Stimulated activated memory B cell treated with anti-CD40 and anti-IgM and Interleukin-4, amounts not matched to agents 10 μg/mL and 1 μg/mL and 100 μg/mL, for 72 hours (primary cell): ENCODE measurements at regions not wholly inside any gene's neighbourhood (a gene's known extent, or its start where the extent isn't known, plus 50 kb on each side); places are given as distances from the start of the nearest gene placed in this dataset.
"Not testable (repeated sequence)": the region's sequence is repeated elsewhere in the genome, so short reads cannot be mapped to it uniquely, and the experiment has no call there.

Experiments used
- ATAC-seq: fragments of 150-1000 bp; cut with Tn5 transposase; 2 replicates; pipeline ENCODE4 v1.10.0; 2021
- H3K27ac Mint-ChIP-seq: one replicate; pipeline ENCODE4 v1.8.0; 2022; ENCODE audit warnings: mild to moderate bottlenecking, mixed read lengths
- H3K27me3 Mint-ChIP-seq: one replicate; pipeline ENCODE4 v1.8.0; 2022; ENCODE audit warnings: mixed read lengths
- H3K36me3 Mint-ChIP-seq: one replicate; pipeline ENCODE4 v1.8.0; 2022; ENCODE audit warnings: mixed read lengths
- H3K4me1 Mint-ChIP-seq: one replicate; pipeline ENCODE4 v1.8.0; 2022; ENCODE audit warnings: mixed read lengths
- H3K4me3 Mint-ChIP-seq: one replicate; pipeline ENCODE4 v1.8.0; 2022; ENCODE audit warnings: mild to moderate bottlenecking, moderate library complexity, mixed read lengths
- H3K9me3 Mint-ChIP-seq: one replicate; pipeline ENCODE4 v1.8.0; 2022; ENCODE audit warnings: mixed read lengths

GRCh38 chr6:170007468-170008293, 256.3 kb downstream of the ERMARD start:
- ATAC-seq = no peak
- Mint-ChIP-seq H3K27me3 (peaks cover 33% of the 10 kb centered on the region), H3K4me1 (no peaks in the 10 kb centered on the region), H3K4me3 (no peak overlapping the region), H3K27ac (no peak overlapping the region), H3K36me3 (peaks cover 7% of the 10 kb centered on the region), H3K9me3 (peaks cover 13% of the 10 kb centered on the region)

DNA sequence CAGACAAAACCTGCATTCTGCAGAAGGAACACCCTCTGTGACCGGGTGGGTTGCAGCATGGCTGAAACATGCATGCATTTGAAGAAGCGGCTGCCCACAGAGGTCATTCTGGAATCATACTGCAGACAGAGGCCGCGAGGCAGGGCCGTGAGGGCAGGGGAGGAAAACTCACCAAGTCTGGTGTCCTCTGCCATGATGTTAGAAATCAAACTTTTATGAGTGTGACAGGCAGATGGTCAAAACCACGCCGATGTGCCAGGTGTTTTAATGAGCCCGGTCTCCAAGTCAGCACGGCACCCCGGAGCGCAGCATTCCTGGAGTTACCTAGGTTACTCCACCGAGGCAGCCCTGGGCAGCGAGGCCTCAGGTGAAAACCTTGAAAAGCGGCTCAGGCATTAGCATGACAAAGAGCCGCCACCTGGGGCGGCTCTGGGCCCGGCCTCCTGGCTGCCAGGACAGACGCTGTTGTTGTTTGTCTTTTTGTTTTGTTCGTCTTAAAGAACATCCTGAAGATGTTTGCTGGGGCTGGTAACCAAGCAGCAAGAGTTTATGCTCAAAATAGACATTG, 255.6 kb downstream of the ERMARD start:
- Mint-ChIP-seq H3K27ac (no peak overlapping the region), H3K36me3 (peaks cover 12% of the 10 kb centered on the region), H3K27me3 (peaks cover 30% of the 10 kb centered on the region), H3K4me1 (no peaks in the 10 kb centered on the region), H3K4me3 (no peak overlapping the region), H3K9me3 (peaks cover 18% of the 10 kb centered on the region)
- ATAC-seq = no peak

- Mint-ChIP-seq H3K9me3 (peaks cover 18% of the 10 kb centered on the region), H3K27ac (no peak overlapping the region), H3K4me3 (no peak overlapping the region), H3K4me1 (no peaks in the 10 kb centered on the region), H3K27me3 (peaks cover 23% of the 10 kb centered on the region), H3K36me3 (peaks cover 12% of the 10 kb centered on the region)
- ATAC-seq = no peak
Measured at GRCh38 chr6:170006071-170006899, 254.9 kb downstream of the ERMARD start.

DNA sequence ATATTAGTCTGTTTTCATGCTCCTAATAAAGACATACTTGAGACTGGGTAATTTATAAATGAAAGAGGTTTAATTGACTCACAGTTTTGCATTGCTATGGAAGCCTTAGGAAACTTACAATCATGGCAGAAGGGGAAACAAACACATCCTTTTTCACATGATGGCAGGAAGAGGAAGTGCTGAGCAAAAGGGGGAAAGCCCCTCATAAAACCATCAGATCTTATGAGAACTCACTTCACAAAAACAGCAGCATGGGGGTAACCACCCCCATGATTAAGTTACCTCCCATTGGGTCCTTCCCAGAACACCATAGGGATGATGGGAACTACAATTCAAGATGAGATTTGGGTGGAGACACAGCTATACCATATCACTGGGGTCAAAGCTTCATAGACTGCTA, 254.2 kb downstream of the ERMARD start:
- Mint-ChIP-seq H3K27ac (no peak overlapping the region), H3K4me1 (no peaks in the 10 kb centered on the region), H3K4me3 (no peak overlapping the region), H3K36me3 (peaks cover 12% of the 10 kb centered on the region), H3K9me3 (peaks cover 18% of the 10 kb centered on the region), H3K27me3 (peaks cover 17% of the 10 kb centered on the region)
- no peak for ATAC-seq

GRCh38 chr6:170004585-170005210, 253.3 kb downstream of the ERMARD start:
- peaks cover 12% of the 10 kb centered on the region for H3K36me3 Mint-ChIP-seq
- no peaks in the 10 kb centered on the region for H3K4me1 Mint-ChIP-seq
- H3K9me3 Mint-ChIP-seq = peaks cover 18% of the 10 kb centered on the region
- H3K27ac Mint-ChIP-seq = no peak overlapping the region
- no peak for ATAC-seq
- H3K27me3 Mint-ChIP-seq = peaks cover 11% of the 10 kb centered on the region
- no peak overlapping the region for H3K4me3 Mint-ChIP-seq

- H3K36me3 Mint-ChIP-seq = peaks cover 12% of the 10 kb centered on the region
- ATAC-seq = no peak
- peaks cover 18% of the 10 kb centered on the region for H3K9me3 Mint-ChIP-seq
- H3K27me3 Mint-ChIP-seq = peaks cover 5% of the 10 kb centered on the region
- no peak overlapping the region for H3K27ac Mint-ChIP-seq
- no peak overlapping the region for H3K4me3 Mint-ChIP-seq
- H3K4me1 Mint-ChIP-seq = no peaks in the 10 kb centered on the region
Measured at GRCh38 chr6:170003451-170004160, 252.2 kb downstream of the ERMARD start.

GRCh38 chr6:170003027-170003426, 251.6 kb downstream of the ERMARD start:
- no peaks in the 10 kb centered on the region for H3K4me1 Mint-ChIP-seq
- no peak overlapping the region for H3K4me3 Mint-ChIP-seq
- H3K9me3 Mint-ChIP-seq = peaks cover 18% of the 10 kb centered on the region
- peaks cover 12% of the 10 kb centered on the region for H3K36me3 Mint-ChIP-seq
- H3K27me3 Mint-ChIP-seq = no peaks in the 10 kb centered on the region
- ATAC-seq = no peak
- H3K27ac Mint-ChIP-seq = no peak overlapping the region

DNA sequence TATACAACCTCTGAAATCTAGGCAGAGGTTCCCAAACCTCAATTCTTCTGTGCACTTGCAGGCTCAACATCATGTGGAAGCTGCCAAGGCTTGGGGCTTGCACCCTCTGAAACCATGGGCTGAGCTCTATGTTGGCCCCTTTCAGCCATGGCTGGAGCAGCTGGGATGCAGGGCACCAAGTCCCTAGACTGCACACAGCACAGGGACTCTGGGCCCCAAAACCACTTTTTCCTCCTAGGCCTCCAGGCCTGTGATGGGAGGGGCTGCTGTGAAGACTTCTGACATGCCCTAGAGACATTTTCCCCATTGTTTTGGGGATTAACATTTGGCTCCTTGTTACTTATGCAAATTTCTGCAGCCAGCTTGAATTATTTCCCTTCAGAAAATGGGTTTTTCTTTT, 250.4 kb downstream of the ERMARD start:
- not testable (repeated sequence) for H3K4me3 Mint-ChIP-seq
- peaks cover 12% of the 10 kb centered on the region for H3K36me3 Mint-ChIP-seq

DNA sequence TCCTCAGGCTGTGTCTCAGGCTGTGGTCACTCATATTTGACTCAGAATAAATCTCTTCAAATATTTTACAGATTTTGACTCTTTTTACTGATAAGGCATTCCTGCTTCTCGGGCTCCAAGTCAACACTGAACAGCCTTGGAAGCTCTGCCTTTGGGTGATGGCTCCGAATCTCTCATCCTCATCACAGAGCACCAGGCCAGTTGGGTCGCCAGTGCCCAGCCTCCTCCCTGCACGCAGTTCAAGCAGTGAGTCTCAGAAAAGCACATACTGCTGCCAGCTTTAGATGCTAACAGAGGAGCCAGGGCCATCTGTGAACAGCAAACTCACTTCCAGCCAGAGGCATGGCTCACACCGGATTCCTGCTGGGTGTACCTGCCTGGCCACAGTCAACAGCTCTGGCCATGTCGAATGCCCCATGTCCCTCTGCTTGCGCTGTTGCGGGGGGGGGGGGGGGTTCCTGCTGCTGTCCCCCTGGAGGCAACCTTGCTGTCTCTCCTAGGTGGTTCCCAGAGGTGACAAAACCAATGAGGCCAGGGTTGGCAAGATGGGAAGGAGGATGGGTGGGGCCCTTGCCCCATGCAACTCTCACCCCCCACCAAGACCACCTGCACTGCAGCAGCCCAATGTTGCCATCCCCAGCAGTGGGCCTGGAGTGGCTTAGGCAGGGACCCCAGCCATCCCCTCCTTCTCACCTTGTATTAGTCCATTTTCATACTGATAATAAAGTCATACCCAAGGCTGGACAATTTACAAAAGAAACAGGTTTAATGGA, 248.8 kb downstream of the ERMARD start:
- Mint-ChIP-seq H3K27me3 (no peaks in the 10 kb centered on the region), H3K4me3 (no peak overlapping the region), H3K36me3 (peaks cover 8% of the 10 kb centered on the region), H3K27ac (no peak overlapping the region), H3K4me1 (no peaks in the 10 kb centered on the region), H3K9me3 (peaks cover 15% of the 10 kb centered on the region)
- no peak for ATAC-seq

More for the DNA sequence above, 250.4 kb downstream of the ERMARD start:
- H3K9me3 Mint-ChIP-seq = peaks cover 18% of the 10 kb centered on the region
- ATAC-seq, H3K27ac Mint-ChIP-seq, H3K4me1 Mint-ChIP-seq, H3K27me3 Mint-ChIP-seq: not testable (repeated sequence)

GRCh38 chr6:169999367-169999766, 247.9 kb downstream of the ERMARD start:
- Mint-ChIP-seq H3K27me3 (no peaks in the 10 kb centered on the region), H3K36me3 (peaks cover 5% of the 10 kb centered on the region), H3K4me3 (no peak overlapping the region), H3K9me3 (peaks cover 13% of the 10 kb centered on the region), H3K27ac (no peak overlapping the region), H3K4me1 (no peaks in the 10 kb centered on the region)
- ATAC-seq = no peak

- Mint-ChIP-seq H3K27ac (no peak overlapping the region), H3K36me3 (peaks cover 5% of the 10 kb centered on the region), H3K9me3 (peaks cover 5% of the 10 kb centered on the region), H3K27me3 (no peaks in the 10 kb centered on the region), H3K4me3 (no peak overlapping the region), H3K4me1 (no peaks in the 10 kb centered on the region)
- ATAC-seq = no peak
Measured at GRCh38 chr6:169998457-169998856, 247.0 kb downstream of the ERMARD start.

DNA sequence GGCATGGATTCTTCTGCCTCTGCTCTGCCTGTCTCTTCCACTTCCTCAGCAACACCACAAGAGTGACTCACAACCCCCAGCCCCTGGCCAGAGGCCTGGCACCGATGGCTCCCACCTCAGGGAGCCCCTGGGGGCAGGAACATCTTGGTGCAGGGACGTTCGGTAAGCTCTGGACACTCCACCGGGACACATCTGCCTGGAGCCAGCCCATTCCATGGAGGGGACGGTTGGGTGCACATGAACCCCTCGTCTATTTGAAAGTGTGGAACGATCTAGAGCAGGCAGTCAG, 246.5 kb downstream of the ERMARD start:
- ATAC-seq = no peak
- Mint-ChIP-seq H3K27ac (no peak overlapping the region), H3K27me3 (no peaks in the 10 kb centered on the region), H3K4me3 (no peak overlapping the region), H3K4me1 (no peaks in the 10 kb centered on the region), H3K36me3 (peaks cover 5% of the 10 kb centered on the region), H3K9me3 (peaks cover 5% of the 10 kb centered on the region)

DNA sequence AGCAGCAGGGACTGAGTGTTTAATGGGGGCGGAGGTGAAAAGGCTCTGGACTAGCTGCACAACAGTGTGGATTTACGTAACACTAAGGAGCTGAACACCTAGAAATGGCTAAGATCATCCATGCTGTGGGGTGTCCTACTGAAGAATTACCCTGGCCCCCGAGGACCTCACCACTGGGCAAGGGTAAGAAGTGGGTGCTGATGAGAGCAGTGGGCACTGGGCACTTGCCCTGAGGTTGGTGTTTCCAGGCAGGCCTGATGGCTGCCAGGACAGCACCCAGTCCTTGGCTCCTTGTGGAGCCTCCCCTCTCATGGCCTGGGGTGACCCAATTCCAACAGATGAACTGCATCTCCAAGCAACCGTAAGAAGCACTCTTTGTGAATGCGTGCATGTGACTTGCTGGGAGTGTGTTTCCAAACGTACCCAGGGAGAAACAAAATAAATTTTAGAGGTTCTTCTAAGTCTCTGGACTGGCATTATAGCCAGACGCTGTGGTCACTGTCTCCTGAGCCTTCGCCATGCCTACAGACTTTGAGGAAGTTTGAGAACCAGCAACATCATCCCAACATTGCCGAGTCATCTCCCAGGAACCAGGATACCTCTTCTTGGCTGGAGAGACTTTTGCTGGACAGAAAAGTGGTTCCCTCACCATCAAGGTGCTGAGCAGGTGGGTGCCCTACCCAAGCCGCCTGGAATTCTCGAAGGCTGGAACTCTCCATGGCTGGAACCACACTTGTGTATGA, 245.9 kb downstream of the ERMARD start:
- Mint-ChIP-seq H3K4me1 (no peaks in the 10 kb centered on the region), H3K27ac (no peak overlapping the region), H3K4me3 (no peak overlapping the region), H3K27me3 (no peaks in the 10 kb centered on the region), H3K9me3 (peaks cover 2% of the 10 kb centered on the region), H3K36me3 (peaks cover 2% of the 10 kb centered on the region)
- no peak for ATAC-seq
